Smooth muscle cell (in vitro differentiated cells): ENCODE measurements at regions not wholly inside any gene's neighbourhood (a gene's known extent, or its start where the extent isn't known, plus 50 kb on each side); places are given as distances from the start of the nearest gene placed in this dataset.

ENCODE experiments used
- DNase-seq: peaks from one replicate; lab custom pipeline; 2025; ENCODE audit not compliant: unreplicated experiment; lab: John Stamatoyannopoulos, UW
- H2AFZ ChIP-seq: fragments of 200-600 bp; sonication (generic); 2 replicates; pipeline ENCODE4 v1.6.0; 2016; ENCODE audit warnings: antibody characterized with exemption, low read depth, mild to moderate bottlenecking
- H3F3A ChIP-seq: fragments of 200-600 bp; sonication (generic); 2 replicates; pipeline ENCODE4 v1.6.0; 2017; ENCODE audit warnings: antibody characterized with exemption, low read depth
- H3K27ac ChIP-seq: fragments of 200-600 bp; sonication (generic); 2 replicates; pipeline ENCODE4 v1.5.1; 2016; ENCODE audit warnings: low read depth, mild to moderate bottlenecking
- H3K27me3 ChIP-seq: fragments of 200-600 bp; sonication (generic); 2 replicates; pipeline ENCODE4 v1.6.1; 2016; ENCODE audit warnings: low read depth, mild to moderate bottlenecking
- H3K36me3 ChIP-seq: fragments of 200-600 bp; sonication (generic); 2 replicates; pipeline ENCODE4 v1.5.1; 2016; ENCODE audit warnings: low read depth
- H3K4me1 ChIP-seq: fragments of 200-600 bp; sonication (generic); 2 replicates; pipeline ENCODE4 v1.5.1; 2016; ENCODE audit warnings: low read depth
- H3K4me2 ChIP-seq: fragments of 200-600 bp; sonication (generic); 2 replicates; pipeline ENCODE4 v1.6.0; 2016; ENCODE audit warnings: mild to moderate bottlenecking
- H3K4me3 ChIP-seq: fragments of 200-600 bp; sonication (generic); 2 replicates; pipeline ENCODE4 v1.5.1; 2016; ENCODE audit warnings: mild to moderate bottlenecking
- H3K79me2 ChIP-seq: fragments of 200-600 bp; sonication (generic); 2 replicates; pipeline ENCODE4 v1.6.0; 2016; ENCODE audit warnings: low read depth, mild to moderate bottlenecking
- H3K9ac ChIP-seq: fragments of 200-600 bp; sonication (generic); 2 replicates; pipeline ENCODE4 v1.6.0; 2016; ENCODE audit warnings: low read depth
- H3K9me3 ChIP-seq: fragments of 200-600 bp; sonication (generic); replicated peaks from 2 replicates; pipeline ENCODE4 v1.5.1; 2016; ENCODE audit warnings: low read depth
- H4K20me1 ChIP-seq: fragments of 200-600 bp; sonication (generic); 2 replicates; pipeline ENCODE4 v1.6.0; 2016; ENCODE audit warnings: low read depth
- CTCF ChIP-seq: fragments of 200-600 bp; sonication (generic); IDR thresholded peaks from 2 replicates; pipeline ENCODE4 v1.5.1; 2017; ENCODE audit warnings: borderline replicate concordance, mild to moderate bottlenecking, antibody characterized with exemption; ENCODE audit not compliant: insufficient read depth, poor library complexity, severe bottlenecking
- WGBS: methylation state at CpG from one replicate; pipeline ENCODE4 v1.1.7; 2016; ENCODE audit warnings: low lambda C conversion rate; 5-methylcytosine and 5-hydroxymethylcytosine counted together

- H3K9me3 ChIP-seq = no peaks in the 10 kb centered on the region
- no peak for TF ChIP-seq CTCF
- H3K36me3 ChIP-seq = no peaks in the 10 kb centered on the region
- DNase-seq = no peak
- H3K4me1 ChIP-seq = no peaks in the 10 kb centered on the region
- no peak overlapping the region for H3K4me3 ChIP-seq
- no peaks in the 10 kb centered on the region for H3F3A ChIP-seq
- no peak overlapping the region for H3K27ac ChIP-seq
- no peaks in the 10 kb centered on the region for H3K79me2 ChIP-seq
- peaks cover 15% of the 10 kb centered on the region for H3K27me3 ChIP-seq
- no peak overlapping the region for H2AFZ ChIP-seq
- no peaks in the 10 kb centered on the region for H4K20me1 ChIP-seq
- 96% methylated on average over 1 of the region's 1 CpG for WGBS
- H3K9ac ChIP-seq = no peak overlapping the region
- H3K4me2 ChIP-seq = no peak overlapping the region
Observed at GRCh38 chr3:135862361-135862760, 103.2 kb upstream of the PPP2R3A start.

GRCh38 chr3:135864060-135864459 lies 101.5 kb upstream of the PPP2R3A start:
- no peak overlapping the region for H3K4me2 ChIP-seq
- H3K4me1 ChIP-seq = no peaks in the 10 kb centered on the region
- no peaks in the 10 kb centered on the region for H3K36me3 ChIP-seq
- H4K20me1 ChIP-seq = no peaks in the 10 kb centered on the region
- no peak overlapping the region for H3K4me3 ChIP-seq
- no peak overlapping the region for H3K9ac ChIP-seq
- H3K79me2 ChIP-seq = no peaks in the 10 kb centered on the region
- H2AFZ ChIP-seq = no peak overlapping the region
- DNase-seq = no peak
- no peaks in the 10 kb centered on the region for H3K9me3 ChIP-seq
- H3K27me3 ChIP-seq = peaks cover 13% of the 10 kb centered on the region
- no peaks in the 10 kb centered on the region for H3F3A ChIP-seq
- H3K27ac ChIP-seq = no peak overlapping the region
- 84% methylated on average over 1 of the region's 1 CpG for WGBS
- no peak for TF ChIP-seq CTCF

- no peak for DNase-seq
- no peak for TF ChIP-seq CTCF
Observed at GRCh38 chr3:135865085-135865484, 100.4 kb upstream of the PPP2R3A start.

GRCh38 chr3:135865553-135865952 lies 100.0 kb upstream of the PPP2R3A start:
- DNase-seq = no peak
- Histone ChIP-seq H3K27ac (no peak overlapping the region), H3K27me3 (peaks cover 10% of the 10 kb centered on the region), H3K4me3 (no peak overlapping the region), H3K9ac (no peak overlapping the region), H4K20me1 (no peaks in the 10 kb centered on the region), H2AFZ (no peak overlapping the region), H3K9me3 (no peaks in the 10 kb centered on the region), H3K36me3 (no peaks in the 10 kb centered on the region), H3F3A (no peaks in the 10 kb centered on the region), H3K79me2 (no peaks in the 10 kb centered on the region), H3K4me1 (no peaks in the 10 kb centered on the region), H3K4me2 (no peak overlapping the region)
- 91% methylated on average over 2 of the region's 2 CpGs for WGBS
- TF ChIP-seq CTCF = no peak

More at GRCh38 chr3:135865085-135865484, 100.4 kb upstream of the PPP2R3A start:
- Histone ChIP-seq H3K27me3 (peaks cover 10% of the 10 kb centered on the region), H3K9me3 (no peaks in the 10 kb centered on the region), H3K4me2 (no peak overlapping the region), H3K9ac (no peak overlapping the region), H3K36me3 (no peaks in the 10 kb centered on the region), H2AFZ (no peak overlapping the region), H3K79me2 (no peaks in the 10 kb centered on the region), H4K20me1 (no peaks in the 10 kb centered on the region), H3K4me3 (no peak overlapping the region), H3K4me1 (no peaks in the 10 kb centered on the region), H3K27ac (no peak overlapping the region), H3F3A (no peaks in the 10 kb centered on the region)
